Ascending aorta (tissue), 2 donors: ENCODE measurements at regions not wholly inside any gene's neighbourhood (a gene's known extent, or its start where the extent isn't known, plus 50 kb on each side); places are given as distances from the start of the nearest gene placed in this dataset.

Experiments used
- DNase-seq, 2 donors: peaks; one replicate each; pipeline ENCODE4 v3.0.0-alpha.2; 2019; ENCODE audit warnings: low spot score in 2 of 2
- H3K27ac ChIP-seq, 2 donors: fragments of 200-600 bp; sonication (generic); one replicate each; pipeline ENCODE4 v1.5.1; 2016 to 2017; ENCODE audit warnings: mild to moderate bottlenecking in 1 of 2
- H3K27me3 ChIP-seq: fragments of 200-600 bp; sonication (generic); one replicate; pipeline ENCODE4 v1.5.1; 2017
- H3K36me3 ChIP-seq, 2 donors: fragments of 200-600 bp; sonication (generic); one replicate each; pipeline ENCODE4 v1.5.1; 2016
- H3K4me1 ChIP-seq, 2 donors: fragments of 200-600 bp; sonication (generic); one replicate each; pipeline ENCODE4 v1.5.1; 2016 to 2017; ENCODE audit warnings: mild to moderate bottlenecking in 1 of 2
- H3K4me3 ChIP-seq, 2 donors: fragments of 200-600 bp; sonication (generic); one replicate each; pipeline ENCODE4 v1.5.1; 2016 to 2017; ENCODE audit warnings: mild to moderate bottlenecking in 1 of 2
- H3K9me3 ChIP-seq, 2 donors: fragments of 200-600 bp; sonication (generic); one replicate each; pipeline ENCODE4 v1.5.1; 2016
- CTCF ChIP-seq, 3 experiments: fragments of 200-600 bp in 2 of 3; fragments of 450-650 bp in 1 of 3; sonication (generic) in 2 of 3; IDR thresholded peaks; one replicate each; pipeline ENCODE4 v1.5.1; 2016 to 2019; ENCODE audit warnings: antibody characterized with exemption in 3 of 3, mild to moderate bottlenecking in 1 of 3, moderate library complexity in 1 of 3
- intact Hi-C: fragments of 100-400 bp; cut with DNase I; formaldehyde crosslinking; loops from one replicate; pipeline ENCODE4 v1.15.1; 2023

- TF ChIP-seq CTCF (IDR thresholded peaks at IDR 0.05), result no peak
- intact Hi-C loops, result no loop called here
- no peaks in the 10 kb centered on the region for H3K9me3 ChIP-seq
Measured at GRCh38 chr15:31571676-31572075, 245.0 kb downstream of the KLF13 start.

GRCh38 chr15:31573759-31574158 is 247.1 kb downstream of the KLF13 start:
- Histone ChIP-seq H3K4me1 (no peaks in the 10 kb centered on the region), H3K4me3 (no peak overlapping the region), H3K27ac (no peak overlapping the region), H3K36me3 (peaks cover 0 to 4% of the 10 kb centered on the region in 2 donors), H3K27me3 (no peaks in the 10 kb centered on the region), H3K9me3 (no peaks in the 10 kb centered on the region)
- DNase-seq, result no peak
- no peak for TF ChIP-seq CTCF (IDR thresholded peaks at IDR 0.05)
- intact Hi-C loops, result no loop called here

More at GRCh38 chr15:31571676-31572075, 245.0 kb downstream of the KLF13 start:
- H3K27me3 ChIP-seq, result no peaks in the 10 kb centered on the region
- H3K36me3 ChIP-seq, result peaks cover 0 to 12% of the 10 kb centered on the region in 2 donors
- no peaks in the 10 kb centered on the region for H3K4me1 ChIP-seq
- H3K4me3 ChIP-seq, result no peak overlapping the region
- DNase-seq, result no peak
- H3K27ac ChIP-seq, result no peak overlapping the region

DNA sequence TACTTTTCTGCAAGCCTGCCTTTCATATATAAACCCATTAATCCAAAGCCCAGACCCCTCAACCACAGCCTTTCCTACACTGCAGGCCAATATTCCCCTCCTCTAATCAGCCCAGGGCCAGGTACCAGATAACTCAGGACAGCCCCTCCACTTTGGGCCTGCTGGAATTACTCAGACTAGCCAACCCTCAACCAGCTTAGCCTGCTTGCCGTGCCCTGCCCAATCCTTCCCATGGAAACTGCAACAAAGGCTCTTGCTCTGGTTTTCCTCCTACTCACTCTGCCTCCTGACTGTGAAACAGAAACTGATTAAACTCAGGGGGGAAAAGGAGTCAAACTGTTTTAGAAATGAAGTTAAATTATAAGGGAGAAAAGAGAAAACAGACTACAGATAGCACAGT is 248.1 kb downstream of the KLF13 start:
- intact Hi-C loops, result no loop called here
- Histone ChIP-seq H3K9me3 (no peaks in the 10 kb centered on the region), H3K4me1 (no peaks in the 10 kb centered on the region), H3K27me3 (no peaks in the 10 kb centered on the region), H3K36me3 (no peaks in the 10 kb centered on the region), H3K27ac (no peak overlapping the region), H3K4me3 (no peak overlapping the region)
- no peak for DNase-seq
- no peak for TF ChIP-seq CTCF (IDR thresholded peaks at IDR 0.05)

- DNase-seq, result no peak
- H3K27ac ChIP-seq, result no peak overlapping the region
- no peak overlapping the region for H3K4me3 ChIP-seq
- intact Hi-C loops, result no loop called here
- H3K9me3 ChIP-seq, result peaks cover 0 to 13% of the 10 kb centered on the region in 2 donors
- no peaks in the 10 kb centered on the region for H3K4me1 ChIP-seq
- no peaks in the 10 kb centered on the region for H3K36me3 ChIP-seq
- TF ChIP-seq CTCF (IDR thresholded peaks at IDR 0.05), result no peak
- no peaks in the 10 kb centered on the region for H3K27me3 ChIP-seq
Measured at GRCh38 chr15:31577108-31577507, 250.5 kb downstream of the KLF13 start.

- DNase-seq, result no peak
- H3K27me3 ChIP-seq, result no peaks in the 10 kb centered on the region
- H3K9me3 ChIP-seq, result peaks cover 0 to 22% of the 10 kb centered on the region in 2 donors
- H3K36me3 ChIP-seq, result no peaks in the 10 kb centered on the region
- no peaks in the 10 kb centered on the region for H3K4me1 ChIP-seq
- no peak for TF ChIP-seq CTCF (IDR thresholded peaks at IDR 0.05)
- no peak overlapping the region for H3K27ac ChIP-seq
- intact Hi-C loops, result no loop called here
- no peak overlapping the region for H3K4me3 ChIP-seq
Measured at GRCh38 chr15:31579282-31579681, 252.6 kb downstream of the KLF13 start.

DNA sequence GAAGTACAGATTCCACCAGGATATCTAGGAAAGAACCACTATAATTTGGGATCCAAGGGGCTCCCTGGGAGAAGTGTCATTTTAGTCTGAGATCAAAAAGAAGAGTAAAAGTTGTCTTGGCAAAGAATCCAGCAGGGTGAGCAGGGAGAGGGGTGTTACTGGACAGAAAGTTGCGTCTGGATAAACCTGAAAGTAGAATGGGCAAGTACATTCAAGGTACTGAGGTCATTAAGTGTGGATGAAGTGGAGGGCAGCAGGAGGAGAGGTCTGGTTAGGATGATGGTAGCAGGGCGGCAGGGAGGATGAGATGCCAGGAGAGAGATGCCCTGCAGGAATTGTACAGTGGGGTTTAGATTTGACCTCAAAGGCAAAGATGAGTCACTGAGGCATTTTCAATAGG is 253.3 kb downstream of the KLF13 start:
- intact Hi-C loops, result no loop called here
- peaks cover 0 to 22% of the 10 kb centered on the region in 2 donors for H3K9me3 ChIP-seq
- H3K36me3 ChIP-seq, result no peaks in the 10 kb centered on the region
- DNase-seq, result no peak
- H3K27me3 ChIP-seq, result no peaks in the 10 kb centered on the region
- no peak overlapping the region for H3K4me3 ChIP-seq
- no peaks in the 10 kb centered on the region for H3K4me1 ChIP-seq
- no peak for TF ChIP-seq CTCF (IDR thresholded peaks at IDR 0.05)
- no peak overlapping the region for H3K27ac ChIP-seq
